HEK293 (cell line): ENCODE measurements at regions not wholly inside any gene's neighbourhood (a gene's known extent, or its start where the extent isn't known, plus 50 kb on each side); places are given as distances from the start of the nearest gene placed in this dataset.

Experiments
- CTCF ChIA-PET: fragments of 350-600 bp; formaldehyde crosslinking; extraction: SDS; loops from one replicate; lab custom pipeline; 2021; ENCODE audit warnings: antibody characterized with exemption; lab: Yijun Ruan, JAX
- POLR2A ChIA-PET: fragments of 300-600 bp; formaldehyde crosslinking; extraction: SDS; loops from one replicate; lab custom pipeline; 2020; ENCODE audit warnings: antibody characterized with exemption, inconsistent platforms; lab: Yijun Ruan, JAX
- H3K27ac ChIP-seq: fragments of 200-500 bp; sonication (Bioruptor generic); 2 replicates; pipeline ENCODE4 v1.5.1; 2014; ENCODE audit warnings: low read depth, low read length, control low read depth, inconsistent platforms; ENCODE audit errors: extremely low read depth
- H3K36me3 ChIP-seq, 2 experiments: fragments of 200-500 bp in 1 of 2; sonication (Bioruptor generic) in 1 of 2; 1 replicate in 1 of 2; 2 replicates in 1 of 2; pipeline ENCODE4 v1.5.1; 2014 to 2017; ENCODE audit warnings: inconsistent platforms in 2 of 2, low read length in 2 of 2; ENCODE audit not compliant: control insufficient read depth in 2 of 2, insufficient read depth in 1 of 2
- H3K4me1 ChIP-seq: fragments of 200-500 bp; sonication (Bioruptor generic); 2 replicates; pipeline ENCODE4 v1.5.1; 2014; ENCODE audit warnings: mild to moderate bottlenecking, low read length, inconsistent platforms; ENCODE audit not compliant: control insufficient read depth, insufficient read depth
- H3K4me3 ChIP-seq: 2 replicates; pipeline ENCODE4 v1.5.1; 2011; ENCODE audit warnings: low read depth, mild to moderate bottlenecking, control low read depth, low read length, moderate library complexity
- H3K9me3 ChIP-seq: fragments of 200-500 bp; sonication (Bioruptor generic); 2 replicates; pipeline ENCODE4 v1.5.1; 2014; ENCODE audit warnings: low read depth, low read length, inconsistent platforms; ENCODE audit not compliant: control insufficient read depth, insufficient read depth
- HIC1 ChIP-seq: fragments of 450-650 bp; formaldehyde crosslinking; IDR thresholded peaks from 2 replicates; pipeline ENCODE4 v1.5.1; 2016; ENCODE audit warnings: missing biosample characterization, missing genetic modification characterization
- RBAK ChIP-seq: fragments of 450-650 bp; formaldehyde crosslinking; IDR thresholded peaks from 2 replicates; pipeline ENCODE4 v1.5.1; 2016; ENCODE audit warnings: missing biosample characterization, missing genetic modification characterization
- ZFHX2 ChIP-seq: fragments of 450-650 bp; formaldehyde crosslinking; conservative IDR thresholded peaks from 2 replicates; pipeline ENCODE4 v1.5.1; 2016; ENCODE audit warnings: missing biosample characterization, missing genetic modification characterization
- ZNF23 ChIP-seq: fragments of 450-650 bp; formaldehyde crosslinking; IDR thresholded peaks from 2 replicates; pipeline ENCODE4 v1.5.1; 2016; ENCODE audit warnings: missing biosample characterization, missing genetic modification characterization, borderline replicate concordance
- ZNF239 ChIP-seq: fragments of 450-650 bp; formaldehyde crosslinking; IDR thresholded peaks from 2 replicates; pipeline ENCODE4 v1.5.1; 2016; ENCODE audit warnings: missing biosample characterization, missing genetic modification characterization
- ZNF280D ChIP-seq: fragments of 450-650 bp; formaldehyde crosslinking; IDR thresholded peaks from 2 replicates; pipeline ENCODE4 v1.5.1; 2016; ENCODE audit warnings: missing biosample characterization, missing genetic modification characterization
- ZNF292 ChIP-seq: fragments of 450-650 bp; formaldehyde crosslinking; IDR thresholded peaks from 2 replicates; pipeline ENCODE4 v1.5.1; 2016; ENCODE audit warnings: low read depth, missing biosample characterization, missing genetic modification characterization, borderline replicate concordance
- ZNF341 ChIP-seq: fragments of 450-650 bp; formaldehyde crosslinking; IDR thresholded peaks from 2 replicates; pipeline ENCODE4; 2016; ENCODE audit warnings: low read depth, missing biosample characterization, missing genetic modification characterization
- ZNF530 ChIP-seq: fragments of 450-650 bp; formaldehyde crosslinking; IDR thresholded peaks from 2 replicates; pipeline ENCODE4 v1.5.1; 2016; ENCODE audit warnings: low read depth, missing biosample characterization, missing genetic modification characterization
- ZNF561 ChIP-seq: fragments of 450-650 bp; IDR thresholded peaks from 2 replicates; pipeline ENCODE4 v1.5.1; 2018; ENCODE audit warnings: missing biosample characterization, missing genetic modification characterization, borderline replicate concordance
- ZNF571 ChIP-seq: fragments of 450-650 bp; formaldehyde crosslinking; IDR thresholded peaks from 2 replicates; pipeline ENCODE4 v1.5.0; 2017; ENCODE audit warnings: missing biosample characterization, missing genetic modification characterization
- ZNF623 ChIP-seq: fragments of 450-650 bp; formaldehyde crosslinking; IDR thresholded peaks from 2 replicates; pipeline ENCODE4 v1.5.1; 2016; ENCODE audit warnings: missing biosample characterization, missing genetic modification characterization
- ZNF629 ChIP-seq: fragments of 450-650 bp; formaldehyde crosslinking; IDR thresholded peaks from 2 replicates; pipeline ENCODE4 v1.5.1; 2017; ENCODE audit warnings: missing biosample characterization, missing genetic modification characterization
- ZNF704 ChIP-seq: fragments of 450-650 bp; formaldehyde crosslinking; IDR thresholded peaks from 2 replicates; pipeline ENCODE4 v1.5.1; 2016; ENCODE audit warnings: missing biosample characterization, missing genetic modification characterization
- TF ChIP-seq, protein P1 (sequence below): IDR thresholded peaks from 2 replicates; pipeline ENCODE4 v1.6.1; 2011; ENCODE audit warnings: mild to moderate bottlenecking, low read depth, low read length, borderline replicate concordance
- TF ChIP-seq, protein P2 (sequence below): fragments of 450-650 bp; formaldehyde crosslinking; IDR thresholded peaks from 2 replicates; pipeline ENCODE4 v1.5.1; 2016; ENCODE audit warnings: missing biosample characterization, missing genetic modification characterization

DNA sequence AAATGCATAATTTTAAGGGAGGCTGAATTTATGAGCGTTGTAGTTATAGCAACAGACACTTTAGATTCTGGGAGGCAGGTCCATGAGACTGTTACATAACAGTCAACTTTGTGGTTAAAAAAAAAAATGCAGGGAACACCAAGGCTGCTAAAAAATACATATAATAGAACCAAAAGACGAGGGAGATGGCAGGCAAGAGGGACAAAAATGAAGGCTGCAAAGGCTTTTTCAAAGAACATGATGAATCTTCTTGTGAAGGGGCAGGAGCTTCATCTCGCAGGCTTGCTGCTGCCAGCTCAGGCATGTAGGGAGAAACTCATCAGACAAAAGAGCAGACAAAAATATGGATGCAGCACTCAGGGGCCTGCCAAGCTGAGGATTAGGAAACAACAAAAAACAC, 243.9 kb downstream of the SHQ1 start (continued):
- no peak for TF ChIP-seq ZNF292 (tag by site-specific recombination)
- no peak for TF ChIP-seq ZNF280D (tag by site-specific recombination)
- no peak for TF ChIP-seq ZNF623 (tag by site-specific recombination)
- TF ChIP-seq ZNF704 (tag by site-specific recombination): no peak
- no peak for TF ChIP-seq ZNF530
- TF ChIP-seq RBAK (tag by site-specific recombination): no peak
- TF ChIP-seq, all 188 proteins: peak for 0

- Histone ChIP-seq H3K4me1 (no peaks in the 10 kb centered on the region), H3K36me3 (no peaks in the 10 kb centered on the region), H3K4me3 (no peak overlapping the region)
- POLR2A ChIA-PET: no interaction called here
- TF ChIP-seq ZNF571 (tag by site-specific recombination): no peak
- TF ChIP-seq ZNF629: no peak
- TF ChIP-seq, all 188 proteins: peak for 0
- Histone ChIP-seq H3K9me3 (no peaks in the 10 kb centered on the region), H3K27ac (no peak overlapping the region)
- CTCF ChIA-PET: no interaction called here
Measured at GRCh38 chr3:72601983-72602750, 246.1 kb downstream of the SHQ1 start.

DNA sequence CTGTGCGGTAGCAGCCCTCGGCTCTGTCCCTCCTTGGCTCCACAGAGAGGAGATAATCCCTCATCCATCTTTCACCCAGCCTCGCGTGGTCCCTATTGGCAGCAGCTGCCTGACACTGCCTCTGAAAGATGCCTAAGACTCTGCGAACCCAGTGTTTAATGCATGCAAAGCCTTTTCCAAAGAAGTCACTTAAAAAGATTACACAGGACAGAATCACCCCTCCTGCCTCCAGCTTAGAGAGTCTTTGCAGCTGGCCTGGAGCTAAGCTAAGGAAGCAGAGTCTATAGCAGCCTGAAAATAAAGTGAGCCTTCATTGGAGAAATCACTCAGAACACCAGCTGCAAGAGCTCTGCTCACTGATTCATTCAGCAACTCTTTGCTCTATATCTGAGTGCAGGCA, 247.2 kb downstream of the SHQ1 start:
- POLR2A ChIA-PET: no interaction called here
- H3K4me3 ChIP-seq: no peak overlapping the region
- H3K36me3 ChIP-seq: no peaks in the 10 kb centered on the region
- H3K4me1 ChIP-seq: no peaks in the 10 kb centered on the region
- CTCF ChIA-PET: interaction anchor here (1.1 kb wide), 1 partner anchor 64 kb away, joined by 3 read pairs; no protein-coding TSS in a partner anchor
- TF ChIP-seq, protein P1, sequence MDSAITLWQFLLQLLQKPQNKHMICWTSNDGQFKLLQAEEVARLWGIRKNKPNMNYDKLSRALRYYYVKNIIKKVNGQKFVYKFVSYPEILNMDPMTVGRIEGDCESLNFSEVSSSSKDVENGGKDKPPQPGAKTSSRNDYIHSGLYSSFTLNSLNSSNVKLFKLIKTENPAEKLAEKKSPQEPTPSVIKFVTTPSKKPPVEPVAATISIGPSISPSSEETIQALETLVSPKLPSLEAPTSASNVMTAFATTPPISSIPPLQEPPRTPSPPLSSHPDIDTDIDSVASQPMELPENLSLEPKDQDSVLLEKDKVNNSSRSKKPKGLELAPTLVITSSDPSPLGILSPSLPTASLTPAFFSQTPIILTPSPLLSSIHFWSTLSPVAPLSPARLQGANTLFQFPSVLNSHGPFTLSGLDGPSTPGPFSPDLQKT: no peak
- TF ChIP-seq ZNF23 (tag by site-specific recombination) (no peak), ZFHX2 (tag by site-specific recombination) (no peak), ZNF239 (tag by site-specific recombination) (no peak), ZNF623 (tag by site-specific recombination) (no peak), ZNF561 (tag by site-specific recombination) (no peak), ZNF341 (tag by site-specific recombination) (no peak), HIC1 (tag by site-specific recombination) (no peak)
- TF ChIP-seq, protein P2, sequence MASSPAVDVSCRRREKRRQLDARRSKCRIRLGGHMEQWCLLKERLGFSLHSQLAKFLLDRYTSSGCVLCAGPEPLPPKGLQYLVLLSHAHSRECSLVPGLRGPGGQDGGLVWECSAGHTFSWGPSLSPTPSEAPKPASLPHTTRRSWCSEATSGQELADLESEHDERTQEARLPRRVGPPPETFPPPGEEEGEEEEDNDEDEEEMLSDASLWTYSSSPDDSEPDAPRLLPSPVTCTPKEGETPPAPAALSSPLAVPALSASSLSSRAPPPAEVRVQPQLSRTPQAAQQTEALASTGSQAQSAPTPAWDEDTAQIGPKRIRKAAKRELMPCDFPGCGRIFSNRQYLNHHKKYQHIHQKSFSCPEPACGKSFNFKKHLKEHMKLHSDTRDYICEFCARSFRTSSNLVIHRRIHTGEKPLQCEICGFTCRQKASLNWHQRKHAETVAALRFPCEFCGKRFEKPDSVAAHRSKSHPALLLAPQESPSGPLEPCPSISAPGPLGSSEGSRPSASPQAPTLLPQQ (tag by site-specific recombination): no peak
- no peaks in the 10 kb centered on the region for H3K9me3 ChIP-seq
- no peak overlapping the region for H3K27ac ChIP-seq
